Left cardiac atrium (tissue), 4 donors: ENCODE measurements at regions not wholly inside any gene's neighbourhood (a gene's known extent, or its start where the extent isn't known, plus 50 kb on each side); places are given as distances from the start of the nearest gene placed in this dataset.
"Not testable (repeated sequence)": the region's sequence is repeated elsewhere in the genome, so short reads cannot be mapped to it uniquely, and the experiment has no call there.

Source experiments
- ATAC-seq, 2 donors: fragments of 200-7000 bp; cut with Tn5 transposase; one replicate each; pipeline ENCODE4 v1.9.1; 2020; ENCODE audit warnings: mild to moderate bottlenecking in 2 of 2, moderate library complexity in 2 of 2
- DNase-seq: peaks from one replicate; pipeline ENCODE4 v3.0.0-alpha.2; 2020
- intact Hi-C, 2 donors: fragments of 100-400 bp; cut with DNase I; formaldehyde crosslinking; loops; one replicate each; pipeline versions ENCODE4 v1.14.1 to v1.15.1; 2022 to 2023
- donor health status: DM: no; HTN: yes; CAD: no.
- donor health status: DM: no; HTN: yes; CAD: no; lungs with severe emphysema.
- donor health status: DM: yes; HTN: yes; CAD: no.
- donor health status: Dilated cardiomyopathy.

DNA sequence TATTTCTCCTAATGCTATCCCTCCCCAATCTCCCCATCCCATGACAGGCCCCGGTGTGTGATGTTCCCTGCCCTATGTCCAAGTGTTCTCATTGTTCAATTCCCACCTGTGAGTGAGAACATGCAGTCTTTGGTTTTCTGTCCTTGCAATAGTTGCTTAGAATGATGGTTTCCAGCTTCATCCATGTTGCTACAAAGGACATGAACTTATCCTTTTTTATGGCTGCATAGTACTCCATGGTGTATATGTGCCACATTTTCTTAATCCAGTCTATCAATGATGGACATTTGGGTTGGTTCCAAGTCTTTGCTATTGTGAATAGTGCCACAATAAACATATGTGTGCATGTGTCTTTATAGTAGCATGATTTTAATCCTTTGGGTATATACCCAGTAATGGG is 51.3 kb upstream of the RIOK2 start:
- intact Hi-C loops = loop anchor here in 1 of 2 donors (5.0 kb wide), 3 partner anchors 298 to 1593 kb away; no protein-coding TSS in a partner anchor
- not testable (repeated sequence) for ATAC-seq, DNase-seq

DNA sequence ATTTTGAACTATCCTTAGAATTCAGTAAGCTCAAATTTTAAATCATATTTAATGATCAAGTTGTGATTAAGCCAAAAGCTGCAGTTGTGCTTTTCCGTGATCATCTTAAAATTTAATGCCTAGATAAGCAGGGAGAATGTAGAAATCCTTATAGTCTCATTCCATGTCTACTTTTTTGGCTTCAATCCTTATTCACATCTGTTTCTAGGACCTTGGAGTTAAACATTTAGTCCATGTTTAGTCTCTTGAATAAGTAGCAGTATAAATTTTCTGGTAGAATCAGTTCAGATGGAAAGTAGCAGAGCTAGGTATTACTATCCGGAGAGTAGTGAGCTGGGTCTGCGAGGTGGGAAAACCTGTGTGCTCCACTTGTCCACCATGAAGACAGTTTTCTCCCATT is 59.3 kb upstream of the RIOK2 start:
- intact Hi-C loops = no loop called here
- ATAC-seq (no peak), DNase-seq (no peak)

DNA sequence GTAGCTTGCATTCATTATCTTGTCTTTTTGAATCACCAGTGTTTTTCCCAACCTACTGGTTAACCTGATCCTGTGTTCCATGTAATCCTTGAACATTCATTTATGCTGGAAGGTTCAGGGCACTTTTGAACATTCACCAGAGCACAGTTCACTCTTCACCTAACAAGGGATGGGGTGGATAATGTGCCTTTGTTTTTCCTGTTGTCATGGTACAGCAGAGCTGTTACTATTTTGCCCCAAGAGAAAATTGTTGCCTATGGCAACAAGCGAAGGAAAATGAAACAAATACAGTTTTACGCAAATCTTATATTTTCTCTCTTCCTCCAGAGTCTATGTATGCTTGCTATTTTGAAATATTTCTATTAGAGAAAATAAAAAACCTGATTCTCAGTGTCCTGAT is 60.3 kb upstream of the RIOK2 start:
- intact Hi-C loops = no loop called here
- ATAC-seq (peak in 1 of 2 donors; percentile 77), DNase-seq (no peak)

DNA sequence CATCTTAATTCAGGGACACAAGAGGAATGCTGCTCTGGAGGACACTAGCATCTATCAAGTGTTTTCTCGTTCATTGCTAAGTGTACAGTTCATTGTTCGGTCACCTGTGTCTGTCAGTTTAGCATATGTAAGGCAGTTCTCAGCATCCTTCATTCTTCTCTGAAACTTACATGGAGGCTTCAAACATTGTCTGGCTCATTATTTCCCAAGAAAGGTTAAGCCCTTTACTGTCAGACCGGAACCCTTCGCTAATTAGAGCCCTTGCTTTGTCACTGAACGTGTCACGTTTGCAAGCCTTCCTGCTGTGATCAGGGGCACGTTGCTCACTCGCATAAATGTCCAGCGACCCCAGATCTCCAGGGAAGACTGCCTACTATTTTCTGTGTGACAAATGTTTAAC is 62.3 kb upstream of the RIOK2 start:
- ATAC-seq (no peak), DNase-seq (no peak)
- intact Hi-C loops = no loop called here

DNA sequence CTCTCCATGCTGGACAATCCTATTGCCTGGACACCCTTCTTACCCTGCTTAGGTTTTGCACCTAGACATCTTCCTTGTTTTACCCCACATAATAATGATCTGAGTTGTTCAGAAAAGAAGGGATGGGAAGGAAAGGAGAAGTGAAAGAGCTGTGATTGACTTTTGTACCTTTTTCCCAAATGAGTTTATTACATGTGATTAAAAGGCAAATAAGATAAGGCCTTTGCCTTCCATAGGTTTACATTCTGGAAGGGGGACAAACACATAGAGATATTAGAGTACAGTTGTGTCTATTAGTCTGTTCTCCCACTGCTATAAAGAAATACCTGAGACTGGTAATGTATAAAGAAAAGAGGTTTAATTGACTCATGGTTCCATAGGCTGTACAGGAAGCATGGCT is 67.1 kb upstream of the RIOK2 start:
- ATAC-seq (no peak), DNase-seq (no peak)
- intact Hi-C loops = no loop called here

DNA sequence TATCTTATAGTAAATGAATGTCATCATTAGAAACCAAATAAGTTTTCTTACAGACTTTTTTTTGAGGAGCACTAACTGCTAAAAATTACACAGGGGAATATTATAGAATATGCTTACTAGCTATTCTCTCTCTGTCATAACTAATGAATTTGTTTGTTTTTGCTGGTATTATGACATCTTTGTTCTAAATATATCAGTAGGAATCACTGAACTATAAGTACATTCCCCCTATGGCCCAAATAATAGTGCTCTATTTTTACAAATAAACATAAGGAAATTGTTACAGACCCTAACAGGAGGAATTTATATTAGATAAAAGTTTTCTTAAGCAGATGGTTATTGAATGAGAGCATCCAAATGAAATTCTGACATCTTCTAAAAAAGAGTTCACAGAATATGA is 83.0 kb upstream of the RIOK2 start:
- no peak for ATAC-seq
- intact Hi-C loops = no loop called here
- DNase-seq = no peak

DNA sequence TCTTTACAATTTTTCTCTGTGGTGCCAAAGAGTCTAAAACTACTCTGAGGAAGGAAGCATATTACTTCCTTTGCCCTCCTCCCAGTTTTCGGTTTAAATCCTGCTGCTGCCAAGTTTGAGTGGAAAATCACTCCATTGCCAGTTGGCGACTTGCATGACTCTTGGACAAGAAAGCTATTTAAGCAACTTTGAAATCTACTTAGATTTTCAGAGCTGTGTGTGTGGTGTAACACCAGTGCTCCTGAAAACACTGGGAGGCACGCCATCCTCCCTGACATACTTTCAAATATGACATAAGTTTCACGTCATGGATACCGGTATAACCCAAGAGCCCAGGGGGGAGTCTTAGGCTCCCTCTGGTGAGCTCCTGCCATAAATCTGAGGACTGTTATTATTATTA is 83.5 kb upstream of the RIOK2 start:
- intact Hi-C loops = no loop called here
- peak; percentile 81 to 89 for ATAC-seq
- peak; percentile 68 for DNase-seq

DNA sequence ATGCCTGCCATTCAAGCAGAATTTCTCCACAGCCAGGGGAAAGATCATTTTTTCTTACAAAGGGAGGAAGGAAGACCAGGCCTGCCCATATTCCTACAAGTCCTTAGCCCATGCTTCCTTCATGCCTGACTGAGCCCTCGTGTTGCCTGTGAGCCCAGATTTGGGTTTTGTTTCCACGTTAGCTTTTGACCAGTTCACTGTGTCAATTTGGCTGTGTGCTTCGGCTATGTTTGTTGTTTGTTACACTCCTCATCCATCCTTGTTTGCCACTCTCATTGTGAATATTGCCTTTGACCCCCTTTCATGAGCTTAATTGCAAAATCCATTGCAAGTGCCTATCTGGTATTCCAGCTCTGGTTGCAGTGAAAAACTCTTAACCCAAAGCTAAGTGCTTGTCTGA is 84.7 kb upstream of the RIOK2 start:
- peak in 1 of 2 donors; percentile 39 for ATAC-seq
- intact Hi-C loops = no loop called here

DNA sequence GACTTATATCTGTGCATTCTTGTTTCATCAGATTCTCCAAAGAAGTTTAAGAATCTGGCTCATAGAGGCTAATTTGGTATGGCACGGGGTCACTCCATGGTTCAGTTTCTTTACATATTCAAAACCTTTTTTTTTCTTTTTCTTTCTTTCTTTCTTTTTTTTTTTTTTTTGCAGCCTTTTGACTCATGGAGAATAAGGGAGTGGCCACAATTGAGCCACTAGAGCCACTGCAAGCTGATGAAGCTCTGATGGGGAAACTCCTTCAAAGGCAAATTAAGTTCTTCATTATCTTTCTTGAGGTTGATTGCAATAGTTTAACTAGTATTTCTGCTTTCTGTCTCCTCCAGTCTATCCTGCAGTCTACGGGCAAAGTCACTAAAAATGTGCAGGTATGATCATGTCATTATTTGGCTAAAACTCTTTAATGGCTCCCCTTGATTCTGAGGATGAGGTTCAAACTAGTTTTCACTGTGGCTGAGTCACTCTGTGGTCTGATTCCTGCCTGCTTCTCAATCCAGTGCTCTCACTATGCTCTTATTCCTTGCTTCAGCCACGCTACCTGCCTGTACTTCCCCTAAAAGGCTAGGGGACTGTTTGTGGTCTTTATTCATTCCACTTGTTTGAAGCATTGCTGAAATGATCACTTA is 93.5 kb upstream of the RIOK2 start:
- DNase-seq (no peak), ATAC-seq (no peak)
- intact Hi-C loops = no loop called here

More for the DNA sequence above, 84.7 kb upstream of the RIOK2 start:
- no peak for DNase-seq

DNA sequence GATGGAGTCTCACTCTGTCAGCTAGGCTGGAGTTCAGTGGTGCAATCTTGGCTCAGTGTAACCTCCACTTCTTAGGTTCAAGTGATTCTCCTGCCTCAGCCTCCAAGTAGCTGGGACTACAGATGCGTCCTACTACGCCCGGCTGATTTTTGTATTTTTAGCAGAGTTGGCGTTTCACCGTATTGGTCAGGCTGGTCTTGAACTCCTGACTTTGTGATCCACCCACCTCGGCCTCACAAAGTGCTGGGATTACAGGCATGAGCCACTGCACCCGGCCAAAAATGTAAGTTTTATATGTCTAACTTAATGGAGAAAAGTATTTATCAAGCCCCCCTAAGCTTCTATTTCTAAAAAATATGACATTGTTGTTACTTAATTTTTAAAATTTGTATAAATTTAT is 98.2 kb upstream of the RIOK2 start:
- no peak for ATAC-seq
- DNase-seq = no peak
- intact Hi-C loops = no loop called here

DNA sequence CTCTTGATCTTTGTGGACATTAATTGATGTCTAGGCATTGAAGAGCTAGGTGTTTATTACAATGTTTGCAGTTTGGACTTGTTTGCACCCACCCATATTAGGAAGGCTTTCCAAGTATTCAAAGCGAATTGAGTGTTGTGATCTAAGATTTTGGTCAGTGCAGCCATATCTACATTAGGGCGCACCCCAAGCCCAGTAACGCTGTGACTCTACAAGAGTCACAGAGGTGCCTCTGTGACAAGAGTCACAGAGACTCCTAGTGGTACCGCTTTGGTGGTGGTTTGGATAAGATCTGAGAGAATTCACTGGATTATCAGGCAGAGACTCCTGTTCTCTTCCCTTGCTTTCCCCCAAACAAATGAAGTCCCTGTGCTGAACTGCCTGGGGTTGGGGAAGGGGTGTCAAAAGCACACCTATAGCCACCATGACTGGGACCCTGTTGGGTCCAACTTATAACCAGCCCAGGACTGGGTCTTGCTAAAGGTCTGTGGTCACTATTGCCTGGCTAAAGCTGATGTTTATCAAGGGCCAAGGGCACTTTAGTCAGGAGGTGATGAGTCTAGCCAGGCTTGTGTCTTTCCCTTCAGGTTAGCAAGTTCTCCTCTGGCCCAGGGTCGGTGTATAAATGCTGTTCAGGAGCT is 114.1 kb upstream of the RIOK2 start:
- ATAC-seq = peak in 1 of 2 donors; percentile 59
- DNase-seq = no peak
- intact Hi-C loops = no loop called here

DNA sequence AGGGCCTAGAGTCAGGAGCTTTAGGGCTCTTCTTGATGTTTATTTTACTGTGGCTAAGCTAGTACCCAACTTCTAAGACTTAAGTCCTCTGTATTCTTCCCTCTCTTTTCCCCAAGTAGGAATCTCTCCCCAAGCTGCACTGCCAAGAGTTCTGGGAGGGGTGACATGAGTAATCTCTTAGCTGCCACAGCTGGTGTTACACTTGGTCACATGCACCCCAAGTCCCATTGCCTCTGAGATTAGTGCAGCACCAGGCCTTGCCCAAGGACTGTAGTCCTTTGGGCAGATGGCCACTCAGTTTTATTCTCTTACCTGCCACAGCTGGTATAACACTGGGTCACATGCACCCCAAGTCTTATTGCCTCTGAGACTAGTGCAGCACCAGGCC is 114.7 kb upstream of the RIOK2 start:
- DNase-seq = no peak
- intact Hi-C loops = no loop called here
- no peak for ATAC-seq

DNA sequence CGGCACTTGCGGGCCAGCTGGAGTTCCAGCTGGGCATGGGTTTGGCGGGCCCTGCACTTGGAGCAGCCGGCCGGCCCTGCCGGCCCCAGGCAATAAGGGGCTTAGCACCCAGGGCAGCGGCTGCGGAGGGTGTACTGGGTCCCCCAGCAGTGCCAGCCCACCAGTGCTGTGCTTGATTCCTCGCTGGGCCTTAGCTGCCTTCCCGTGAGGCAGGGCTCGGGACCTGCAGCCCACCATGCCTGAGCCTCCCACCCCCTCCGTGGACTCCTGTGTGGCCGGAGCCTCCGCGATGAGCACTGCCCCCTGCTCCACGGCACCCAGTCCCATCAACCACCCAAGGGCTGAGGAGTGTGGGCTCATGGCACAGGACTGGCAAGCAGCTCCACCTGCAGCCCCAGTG is 118.1 kb upstream of the RIOK2 start:
- ATAC-seq, DNase-seq, intact Hi-C loops: not testable (repeated sequence)

DNA sequence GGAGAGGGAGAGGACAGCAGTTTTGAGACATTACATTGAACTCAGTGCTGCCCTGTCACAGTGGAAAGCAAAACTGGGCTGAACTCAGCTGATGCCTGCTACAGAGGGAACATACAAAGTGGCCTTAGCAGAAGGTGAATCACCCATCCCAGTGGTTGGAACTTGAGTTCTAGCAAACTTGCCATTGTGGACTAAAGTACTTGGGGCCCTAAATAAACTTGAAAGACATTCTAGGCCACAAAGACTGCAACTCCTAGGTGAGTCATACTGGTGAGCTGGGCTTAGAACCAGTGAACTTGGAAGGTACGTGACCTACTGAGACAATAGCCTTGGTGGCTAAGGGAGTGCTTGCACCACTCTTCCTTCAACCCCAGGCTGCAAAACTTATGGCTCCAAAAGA is 155.7 kb upstream of the RIOK2 start:
- no peak for DNase-seq
- ATAC-seq = no peak
- intact Hi-C loops = no loop called here

DNA sequence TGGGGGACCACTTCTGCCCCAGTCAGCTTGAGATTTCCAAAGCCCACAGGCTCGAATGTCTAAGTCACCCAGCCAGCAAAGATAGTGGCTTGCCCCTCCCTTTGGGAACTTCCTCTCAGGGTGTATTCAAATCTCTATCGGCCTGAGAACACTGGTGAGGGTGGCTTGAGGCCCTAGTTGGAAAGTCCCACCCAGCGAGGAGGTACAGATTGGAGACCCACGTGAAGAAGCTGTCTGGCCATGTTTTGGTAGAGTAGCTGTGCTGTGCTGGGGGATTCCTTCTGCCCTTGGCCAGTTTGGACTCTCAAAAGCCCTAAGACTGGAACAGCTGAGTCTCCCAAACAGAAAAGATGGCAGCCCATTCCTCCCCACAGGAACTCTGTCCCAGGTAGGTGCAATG is 172.7 kb upstream of the RIOK2 start:
- intact Hi-C loops = no loop called here
- ATAC-seq = no peak
- no peak for DNase-seq

DNA sequence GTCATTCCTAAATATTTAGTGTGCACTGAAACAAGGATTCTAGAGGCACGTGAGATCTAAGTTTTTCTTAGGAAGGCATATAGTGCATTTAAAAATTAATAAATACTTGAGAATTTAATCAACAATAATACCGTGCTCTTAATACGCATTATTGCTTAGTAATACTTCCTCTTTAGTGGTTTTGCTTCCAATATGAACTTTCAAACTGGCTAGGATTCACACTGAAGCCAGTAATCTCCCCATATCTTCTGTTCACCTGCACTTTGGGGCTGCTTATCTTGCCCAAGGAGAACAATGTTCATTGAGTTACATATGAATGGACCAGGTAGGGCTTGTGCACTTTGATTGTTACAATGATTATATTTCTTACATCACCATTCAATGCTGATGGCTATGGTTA is 180.5 kb upstream of the RIOK2 start:
- ATAC-seq (no peak), DNase-seq (no peak)
- intact Hi-C loops = no loop called here

DNA sequence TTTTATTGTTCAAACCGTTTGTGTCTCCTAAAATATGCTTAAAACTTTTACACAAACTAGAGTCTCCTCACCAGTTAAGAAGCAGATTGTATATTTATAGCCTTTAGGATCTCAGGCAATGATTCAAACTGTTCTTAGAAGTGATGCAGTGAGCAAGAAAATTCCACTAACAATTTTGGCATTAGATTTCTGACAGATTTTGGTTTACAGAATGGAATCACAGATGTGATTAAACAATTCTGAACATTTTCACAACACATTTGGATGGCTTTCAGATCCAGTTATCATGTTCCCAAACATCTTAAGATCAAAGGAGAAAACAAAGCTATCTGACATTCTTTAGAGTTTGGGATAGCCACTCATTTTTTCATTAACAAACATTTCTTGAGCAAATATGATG is 181.7 kb upstream of the RIOK2 start:
- intact Hi-C loops = no loop called here

DNA sequence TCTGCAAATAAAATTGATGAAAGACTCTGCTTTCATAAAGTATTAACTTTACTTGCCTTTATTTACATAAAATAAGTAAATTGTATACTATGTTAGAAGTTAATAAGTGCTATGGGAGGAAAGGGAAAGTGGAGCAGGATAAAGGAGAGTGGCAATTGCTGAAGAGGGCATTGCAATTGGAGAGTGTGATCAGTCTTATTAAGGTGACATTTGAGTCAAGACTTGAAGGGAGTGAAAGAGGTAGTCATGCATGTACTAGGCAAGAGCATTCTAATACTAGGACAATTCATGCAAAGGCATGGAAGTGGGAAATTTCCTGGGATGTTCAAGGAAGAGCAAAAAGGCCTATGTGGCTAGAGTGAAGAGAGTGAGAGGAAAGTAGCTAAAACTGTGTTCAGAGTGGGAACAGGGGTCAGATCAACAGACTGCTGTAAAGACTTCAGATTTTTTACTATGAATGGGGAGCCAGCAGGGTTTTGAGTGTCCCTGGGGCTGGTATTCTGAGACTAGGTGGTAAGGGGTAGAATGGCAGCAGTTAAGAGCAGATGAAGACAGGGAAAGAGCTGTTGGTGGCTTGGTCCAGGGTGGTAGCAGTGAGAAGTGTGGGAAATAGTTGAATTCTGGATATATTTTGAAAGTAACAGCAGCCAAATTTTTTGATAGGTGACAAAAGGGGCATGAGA is 182.3 kb upstream of the RIOK2 start:
- no peak for ATAC-seq
- intact Hi-C loops = no loop called here

More for the DNA sequence above, 181.7 kb upstream of the RIOK2 start:
- DNase-seq (no peak), ATAC-seq (no peak)

DNA sequence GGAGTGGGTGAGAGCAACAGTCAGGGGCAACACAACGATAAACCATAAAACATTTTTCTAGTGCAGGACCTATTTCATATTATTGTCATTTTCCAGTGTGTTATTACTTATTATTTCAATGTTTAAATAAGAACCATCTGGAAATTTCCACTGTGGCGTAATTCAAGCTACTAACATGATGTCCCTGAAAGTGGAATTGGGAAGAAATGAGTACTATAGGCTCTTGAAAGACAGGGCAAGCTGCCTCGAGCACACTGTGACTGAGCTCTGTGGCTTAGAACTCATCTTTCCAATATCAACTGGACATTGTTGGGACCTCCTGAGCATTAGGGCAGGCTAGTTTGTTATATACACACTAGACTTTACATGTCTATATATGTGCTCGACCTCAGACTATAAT is 182.9 kb upstream of the RIOK2 start:
- DNase-seq = no peak
- intact Hi-C loops = no loop called here
- ATAC-seq = no peak

More for the DNA sequence above, 182.3 kb upstream of the RIOK2 start:
- no peak for DNase-seq

DNA sequence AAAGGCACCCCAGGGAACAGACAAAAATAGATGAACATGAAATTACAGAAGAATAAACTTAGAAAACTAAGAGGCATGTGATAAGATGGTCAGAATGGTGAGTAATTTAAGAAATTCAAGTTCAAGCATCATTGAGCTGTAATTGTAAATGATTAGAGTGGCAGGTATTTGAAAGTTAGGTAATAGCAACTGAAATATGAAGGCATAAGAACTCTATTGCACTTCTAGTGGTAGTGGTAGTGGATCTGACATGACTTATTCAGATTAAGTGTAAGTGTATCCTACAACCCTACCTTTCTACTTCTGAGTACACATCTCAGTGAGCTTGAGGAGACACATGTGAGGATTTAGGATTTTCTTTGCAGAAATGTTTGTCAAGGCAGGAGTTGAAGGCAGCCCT is 192.9 kb upstream of the RIOK2 start:
- no peak for ATAC-seq
- intact Hi-C loops = no loop called here
- no peak for DNase-seq

DNA sequence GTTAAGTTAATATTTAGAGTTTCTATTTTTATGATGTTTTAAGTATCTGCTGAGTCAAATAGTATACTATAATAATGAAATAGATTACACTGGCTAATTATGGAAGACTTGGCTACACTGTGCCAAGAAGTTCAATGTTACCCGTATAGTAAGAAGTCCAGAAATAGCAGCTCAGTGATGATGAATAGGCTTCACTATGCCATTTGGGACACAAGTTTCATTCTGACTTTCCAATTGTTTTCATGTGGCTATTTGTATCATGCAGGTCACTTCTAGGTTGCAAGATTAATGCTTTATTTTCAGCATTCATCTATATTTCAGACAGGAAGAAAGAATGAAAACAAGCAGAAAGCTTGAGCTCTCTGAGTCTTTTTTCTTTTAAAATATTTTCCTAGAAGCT is 194.5 kb upstream of the RIOK2 start:
- ATAC-seq (no peak), DNase-seq (no peak)
- intact Hi-C loops = no loop called here
